Hepatocyte (in vitro differentiated cells): ENCODE measurements at regions not wholly inside any gene's neighbourhood (a gene's known extent, or its start where the extent isn't known, plus 50 kb on each side); places are given as distances from the start of the nearest gene placed in this dataset.

ENCODE experiments used
- DNase-seq: peaks from one replicate; pipeline ENCODE4 v3.0.0-alpha.2; 2016; ENCODE audit warnings: low spot score
- H2AFZ ChIP-seq: fragments of 200-600 bp; sonication (generic); 2 replicates; pipeline ENCODE4 v1.6.0; 2016; ENCODE audit warnings: antibody characterized with exemption, mild to moderate bottlenecking
- H3K27ac ChIP-seq: fragments of 200-600 bp; sonication (generic); 2 replicates; pipeline ENCODE4 v1.5.1; 2016; ENCODE audit warnings: mild to moderate bottlenecking
- H3K27me3 ChIP-seq: fragments of 200-600 bp; sonication (generic); 2 replicates; pipeline ENCODE4 v1.6.1; 2016
- H3K36me3 ChIP-seq: fragments of 200-600 bp; sonication (generic); replicated peaks from 2 replicates; pipeline ENCODE4 v1.5.1; 2016; ENCODE audit warnings: low read depth; ENCODE audit not compliant: insufficient read depth
- H3K4me1 ChIP-seq: fragments of 200-600 bp; sonication (generic); 2 replicates; pipeline ENCODE4 v1.5.1; 2016; ENCODE audit warnings: mild to moderate bottlenecking, moderate library complexity; ENCODE audit not compliant: insufficient read depth
- H3K4me2 ChIP-seq: fragments of 200-600 bp; sonication (generic); 2 replicates; pipeline ENCODE4 v1.6.0; 2016
- H3K4me3 ChIP-seq: fragments of 200-600 bp; sonication (generic); 2 replicates; pipeline ENCODE4 v1.5.1; 2016; ENCODE audit warnings: mild to moderate bottlenecking
- H3K79me2 ChIP-seq: fragments of 200-600 bp; sonication (generic); 2 replicates; pipeline ENCODE4 v1.6.0; 2017; ENCODE audit warnings: mild to moderate bottlenecking
- H3K9me2 ChIP-seq: fragments of 200-600 bp; sonication (generic); replicated peaks from 2 replicates; pipeline ENCODE4 v1.6.0; 2017; ENCODE audit warnings: mild to moderate bottlenecking; ENCODE audit not compliant: insufficient read depth
- H3K9me3 ChIP-seq: fragments of 200-600 bp; sonication (generic); 2 replicates; pipeline ENCODE4 v1.5.1; 2016; ENCODE audit warnings: low read depth, mild to moderate bottlenecking
- H4K20me1 ChIP-seq: fragments of 200-600 bp; sonication (generic); 2 replicates; pipeline ENCODE4 v1.6.0; 2016; ENCODE audit warnings: mild to moderate bottlenecking; ENCODE audit not compliant: insufficient read depth, poor library complexity, severe bottlenecking
- CTCF ChIP-seq: fragments of 200-600 bp; sonication (generic); IDR thresholded peaks from 2 replicates; pipeline ENCODE4 v1.5.1; 2016; ENCODE audit warnings: antibody characterized with exemption, mild to moderate bottlenecking; ENCODE audit not compliant: poor library complexity
- EZH2 ChIP-seq: fragments of 200-600 bp; sonication (generic); IDR thresholded peaks from 2 replicates; pipeline ENCODE4 v1.6.1; 2016; ENCODE audit warnings: antibody characterized with exemption, mild to moderate bottlenecking, borderline replicate concordance
- EZH2phosphoT487 ChIP-seq: fragments of 200-600 bp; sonication (generic); IDR thresholded peaks from one replicate; pipeline ENCODE4 v1.6.1; 2018; ENCODE audit warnings: antibody characterized with exemption, mild to moderate bottlenecking, low read depth, moderate library complexity; ENCODE audit not compliant: unreplicated experiment, severe bottlenecking
- WGBS: methylation state at CpG from one replicate; pipeline ENCODE4 v1.1.6; 2016; ENCODE audit warnings: low lambda C conversion rate; ENCODE audit errors: missing lambda C conversion rate; 5-methylcytosine and 5-hydroxymethylcytosine counted together

- Histone ChIP-seq H3K9me3 (no peaks in the 10 kb centered on the region), H3K9me2 (no peaks in the 10 kb centered on the region), H3K4me2 (no peak overlapping the region), H3K79me2 (no peaks in the 10 kb centered on the region), H3K4me3 (no peak overlapping the region), H3K27ac (no peak overlapping the region), H3K36me3 (no peaks in the 10 kb centered on the region), H2AFZ (no peak overlapping the region), H3K27me3 (no peaks in the 10 kb centered on the region), H3K4me1 (peaks cover 13% of the 10 kb centered on the region), H4K20me1 (no peaks in the 10 kb centered on the region)
- no peak for DNase-seq
- TF ChIP-seq EZH2phosphoT487 (no peak), CTCF (no peak), EZH2 (no peak)
- 94% methylated on average over 9 of the region's 10 CpGs for WGBS
These were observed 91.3 kb upstream of the KCTD7 start for GRCh38 chr7:66537380-66537779.

- peaks cover 13% of the 10 kb centered on the region for H3K4me1 ChIP-seq
- H3K9me2 ChIP-seq: no peaks in the 10 kb centered on the region
- no peak overlapping the region for H3K4me3 ChIP-seq
- no peak overlapping the region for H2AFZ ChIP-seq
- H3K27ac ChIP-seq: no peak overlapping the region
- H3K9me3 ChIP-seq: no peaks in the 10 kb centered on the region
- 100% methylated on average over 1 of the region's 1 CpG for WGBS
- no peaks in the 10 kb centered on the region for H4K20me1 ChIP-seq
- TF ChIP-seq EZH2 (no peak), CTCF (no peak), EZH2phosphoT487 (no peak)
- no peaks in the 10 kb centered on the region for H3K27me3 ChIP-seq
- H3K4me2 ChIP-seq: no peak overlapping the region
- no peaks in the 10 kb centered on the region for H3K79me2 ChIP-seq
- DNase-seq: no peak
- no peaks in the 10 kb centered on the region for H3K36me3 ChIP-seq
These were observed 90.8 kb upstream of the KCTD7 start for GRCh38 chr7:66537876-66538275.

GRCh38 chr7:66539264-66539623 is 89.4 kb upstream of the KCTD7 start:
- no peak overlapping the region for H3K4me3 ChIP-seq
- no peaks in the 10 kb centered on the region for H3K9me3 ChIP-seq
- no peak overlapping the region for H3K27ac ChIP-seq
- no peaks in the 10 kb centered on the region for H3K79me2 ChIP-seq
- H3K27me3 ChIP-seq: no peaks in the 10 kb centered on the region
- H3K36me3 ChIP-seq: no peaks in the 10 kb centered on the region
- no peak for DNase-seq
- H3K4me1 ChIP-seq: peaks cover 13% of the 10 kb centered on the region
- WGBS: 94% methylated on average over 3 of the region's 3 CpGs
- no peaks in the 10 kb centered on the region for H3K9me2 ChIP-seq
- no peaks in the 10 kb centered on the region for H4K20me1 ChIP-seq
- H3K4me2 ChIP-seq: no peak overlapping the region
- TF ChIP-seq EZH2: no peak
- no peak for TF ChIP-seq CTCF
- no peak for TF ChIP-seq EZH2phosphoT487
- H2AFZ ChIP-seq: no peak overlapping the region

GRCh38 chr7:66539902-66540375 is 88.7 kb upstream of the KCTD7 start:
- 75% methylated on average over 8 of the region's 8 CpGs for WGBS
- Histone ChIP-seq H3K4me2 (no peak overlapping the region), H3K4me3 (no peak overlapping the region), H4K20me1 (no peaks in the 10 kb centered on the region), H3K27me3 (no peaks in the 10 kb centered on the region), H3K4me1 (peaks cover 13% of the 10 kb centered on the region), H3K27ac (no peak overlapping the region), H3K9me2 (no peaks in the 10 kb centered on the region), H2AFZ (no peak overlapping the region), H3K79me2 (no peaks in the 10 kb centered on the region), H3K36me3 (no peaks in the 10 kb centered on the region), H3K9me3 (no peaks in the 10 kb centered on the region)
- DNase-seq: no peak
- TF ChIP-seq CTCF: no peak
- TF ChIP-seq EZH2phosphoT487: no peak
- TF ChIP-seq EZH2: no peak
